ENCODE measurements at regions not wholly inside any gene's neighbourhood (a gene's known extent, or its start where the extent isn't known, plus 50 kb on each side); places are given as distances from the start of the nearest gene placed in this dataset.

- Histone ChIP-seq H2BK20ac (ENCODE audit: low read depth, low read length) (no peak overlapping the region), H4K91ac (ENCODE audit: insufficient read depth, low read depth, low read length) (no peak overlapping the region), H2BK5ac (ENCODE audit: low read depth, low read length, poor library complexity, severe bottlenecking) (no peak overlapping the region), H3K4me1 (ENCODE audit: control insufficient read depth, insufficient read depth, low read length) (no peaks in the 10 kb centered on the region), H2AK5ac (ENCODE audit: low read depth, low read length) (no peak overlapping the region), H4K8ac (ENCODE audit: low read depth in 2 of 2, low read length in 2 of 2) (no peak overlapping the region), H2BK120ac (ENCODE audit: low read depth, low read length) (no peak overlapping the region), H3K23ac (ENCODE audit: low read depth, low read length) (no peak overlapping the region), H3K14ac (replicated peaks; ENCODE audit: low read depth, low read length) (no peak overlapping the region), H4K5ac (ENCODE audit: low read depth, low read length) (no peak overlapping the region), H3K9me1 (ENCODE audit: insufficient read depth, low read length) (no peaks in the 10 kb centered on the region), H2AK9ac (replicated peaks; ENCODE audit: low read depth, low read length, poor library complexity) (no peak overlapping the region), H3K56ac (ENCODE audit: extremely low read depth, insufficient read depth, low read length) (no peak overlapping the region), H3K36me3 (ENCODE audit: control insufficient read depth, insufficient read depth, low read length) (no peaks in the 10 kb centered on the region), H3K18ac (ENCODE audit: low read depth, low read length) (no peak overlapping the region), H2BK15ac (ENCODE audit: low read depth, low read length) (no peak overlapping the region), H3K4me3 (ENCODE audit: insufficient read depth, low read depth, low read length) (no peak overlapping the region), H3K79me1 (ENCODE audit: low read depth in 1 of 2, low read length in 2 of 2) (no peaks in the 10 kb centered on the region), H2AFZ (replicated peaks; ENCODE audit: low read length, poor library complexity) (no peak overlapping the region), H3K4ac (ENCODE audit: low read depth, low read length) (no peak overlapping the region), H3K27ac (ENCODE audit: insufficient read depth, low read length) (no peak overlapping the region), H3K9ac (ENCODE audit: low read depth, low read length) (no peak overlapping the region), H3K27me3 (ENCODE audit: control insufficient read depth, insufficient read depth, low read length) (no peaks in the 10 kb centered on the region), H4K20me1 (ENCODE audit: insufficient read depth, low read length) (no peaks in the 10 kb centered on the region), H3K4me2 (ENCODE audit: low read depth, low read length) (no peak overlapping the region), H3K9me3 (ENCODE audit: control insufficient read depth, insufficient read depth, low read length) (peaks cover 4% of the 10 kb centered on the region)
- intact Hi-C loops (cut with micrococcal nuclease) (no loop called here), in situ Hi-C loops (cut with MboI; ENCODE audit: low sequenced_read_pairs) (no loop called here), dilution Hi-C loops (cut with HindIII; ENCODE audit: low sequenced_read_pairs, unreplicated experiment) (no loop called here)
- CTCF ChIA-PET: interaction anchor here (0.6 kb wide), 1 partner anchor 831 kb away, joined by 5 read pairs; no protein-coding TSS in a partner anchor
- WGBS, 2 experiments (ENCODE audit: extremely low coverage in 2 of 2, insufficient read length in 1 of 2): no CpG with 5 or more reads among the region's 3 CpGs
- BruUV-seq (replicated peaks): no TSS peak
- DNase-seq (no peak), ATAC-seq (ENCODE audit: low read depth) (no peak)
- TF ChIP-seq FOS (IDR thresholded peaks at IDR 0.05; ENCODE audit: low read depth, low read length): no peak
- POLR2A ChIA-PET (ENCODE audit: unreplicated experiment): no interaction called here
Measured at GRCh38 chr15:97457203-97457847, 503.2 kb upstream of the ARRDC4 start.

All from IMR-90 (cell line).